ENCODE measurements at regions not wholly inside any gene's neighbourhood (a gene's known extent, or its start where the extent isn't known, plus 50 kb on each side); places are given as distances from the start of the nearest gene placed in this dataset.

GRCh38 chr1:217249857-217250256 lies 381.0 kb downstream of the GPATCH2 start (continued):
- TF ChIP-seq GABPB2 (CRISPR knock-in tag; conservative IDR thresholded peaks at IDR 0.05) = no peak

- intact Hi-C loops (cut with micrococcal nuclease) = no loop called here
- H3K4me3 ChIP-seq = no peak overlapping the region
- POLR2A ChIA-PET = no interaction called here
- H3K27ac ChIP-seq (ENCODE audit: extremely low read depth, low read depth, low read length) = no peak overlapping the region
- no peaks in the 10 kb centered on the region for H4K20me1 ChIP-seq (replicated peaks; ENCODE audit: control insufficient read depth, insufficient read depth, low read length)
- no peak overlapping the region for H3K9ac ChIP-seq (ENCODE audit: insufficient read depth in 1 of 2, low read depth in 2 of 2, low read length in 2 of 2)
- ATAC-seq (no peak), DNase-seq (ENCODE audit: extremely low read depth in 1 of 4, low spot score in 3 of 4) (no peak), FAIRE-seq (no peak)
- H3K9me1 ChIP-seq (ENCODE audit: control insufficient read depth, insufficient read depth, low read length) = no peaks in the 10 kb centered on the region
- no peaks in the 10 kb centered on the region for H3K27me3 ChIP-seq (ENCODE audit: control insufficient read depth in 2 of 2, insufficient read depth in 2 of 2, low read length in 2 of 2)
- TF ChIP-seq ZNF324 (CRISPR knock-in tag; IDR thresholded peaks at IDR 0.05) (no peak), BRF2 (IDR thresholded peaks at IDR 0.05; ENCODE audit: borderline replicate concordance, insufficient read depth, insufficient read length) (no peak), ZNF217 (CRISPR knock-in tag; IDR thresholded peaks at IDR 0.05) (no peak), ZNF77 (CRISPR knock-in tag; IDR thresholded peaks at IDR 0.05) (no peak), PCBP1 (IDR thresholded peaks at IDR 0.05; ENCODE audit: low read depth, low read length, poor library complexity, severe bottlenecking) (no peak), RAD21 (CRISPR knock-in tag; conservative IDR thresholded peaks at IDR 0.05 in 1 of 2, IDR thresholded peaks at IDR 0.05 in 1 of 2) (no peak), NR2C1 (IDR thresholded peaks at IDR 0.05) (no peak), NR2C1 (tag; IDR thresholded peaks at IDR 0.05) (no peak), USF2 (CRISPR knock-in tag; IDR thresholded peaks at IDR 0.05) (no peak), CREB3 (tag; conservative IDR thresholded peaks at IDR 0.05; ENCODE audit: low read depth) (no peak)
- in situ Hi-C loops (cut with MboI) = no loop called here
- no peak overlapping the region for H2AFZ ChIP-seq (ENCODE audit: low read depth, low read length)
- 2% methylated on average over 5 of the region's 5 CpGs for WGBS (ENCODE audit: insufficient coverage, low coverage, missing lambda C conversion rate)
- no peaks in the 10 kb centered on the region for H3K79me2 ChIP-seq (ENCODE audit: control insufficient read depth, insufficient read depth, low read length)
- no TSS peak for BruUV-seq (replicated peaks)
- no peaks in the 10 kb centered on the region for H3K9me3 ChIP-seq (replicated peaks; ENCODE audit: control insufficient read depth, insufficient read depth, low read depth, low read length)
- H3K4me2 ChIP-seq (ENCODE audit: insufficient read depth, low read length) = no peak overlapping the region
- CTCF ChIA-PET (ENCODE audit: low intra/inter-chr PET ratio) = no interaction called here
- no peaks in the 10 kb centered on the region for H3K4me1 ChIP-seq (replicated peaks in 1 of 2; ENCODE audit: control insufficient read depth in 2 of 2, insufficient read depth in 2 of 2, low read length in 2 of 2)
- H3K36me3 ChIP-seq (ENCODE audit: control insufficient read depth, insufficient read depth, low read length) = no peaks in the 10 kb centered on the region
These were observed 385.9 kb downstream of the GPATCH2 start for GRCh38 chr1:217244971-217245370.
